Glutamatergic neuron (in vitro differentiated cells): ENCODE measurements at regions not wholly inside any gene's neighbourhood (a gene's known extent, or its start where the extent isn't known, plus 50 kb on each side); places are given as distances from the start of the nearest gene placed in this dataset.

Experiments used
- DNase-seq: peaks from one replicate; pipeline ENCODE4 v3.0.0; 2022
- H3K27ac Mint-ChIP-seq: one replicate; pipeline ENCODE4 v1.8.0; 2020; ENCODE audit warnings: mild to moderate bottlenecking, mixed read lengths, inconsistent platforms; ENCODE audit not compliant: unreplicated experiment
- H3K27me3 Mint-ChIP-seq: one replicate; pipeline ENCODE4 v1.8.0; 2020; ENCODE audit warnings: mild to moderate bottlenecking, moderate library complexity, mixed read lengths, inconsistent platforms; ENCODE audit not compliant: unreplicated experiment
- H3K36me3 Mint-ChIP-seq: one replicate; pipeline ENCODE4 v1.8.0; 2020; ENCODE audit warnings: mild to moderate bottlenecking, mixed read lengths, inconsistent platforms; ENCODE audit not compliant: unreplicated experiment
- H3K4me1 Mint-ChIP-seq: one replicate; pipeline ENCODE4 v1.8.0; 2020; ENCODE audit warnings: mild to moderate bottlenecking, low read depth, mixed read lengths, inconsistent platforms; ENCODE audit not compliant: unreplicated experiment
- H3K4me3 Mint-ChIP-seq: one replicate; pipeline ENCODE4 v1.8.0; 2020; ENCODE audit warnings: mild to moderate bottlenecking, mixed read lengths, inconsistent platforms; ENCODE audit not compliant: unreplicated experiment
- H3K9me3 Mint-ChIP-seq: one replicate; pipeline ENCODE4 v1.8.0; 2020; ENCODE audit warnings: mild to moderate bottlenecking, moderate library complexity, mixed read lengths, inconsistent platforms; ENCODE audit not compliant: unreplicated experiment
- TF ChIP-seq, protein P1 (sequence below): fragments of 200-600 bp; sonication (generic); IDR thresholded peaks from one replicate; pipeline ENCODE4 v1.5.0; 2021; ENCODE audit not compliant: partially characterized antibody, unreplicated experiment

DNA sequence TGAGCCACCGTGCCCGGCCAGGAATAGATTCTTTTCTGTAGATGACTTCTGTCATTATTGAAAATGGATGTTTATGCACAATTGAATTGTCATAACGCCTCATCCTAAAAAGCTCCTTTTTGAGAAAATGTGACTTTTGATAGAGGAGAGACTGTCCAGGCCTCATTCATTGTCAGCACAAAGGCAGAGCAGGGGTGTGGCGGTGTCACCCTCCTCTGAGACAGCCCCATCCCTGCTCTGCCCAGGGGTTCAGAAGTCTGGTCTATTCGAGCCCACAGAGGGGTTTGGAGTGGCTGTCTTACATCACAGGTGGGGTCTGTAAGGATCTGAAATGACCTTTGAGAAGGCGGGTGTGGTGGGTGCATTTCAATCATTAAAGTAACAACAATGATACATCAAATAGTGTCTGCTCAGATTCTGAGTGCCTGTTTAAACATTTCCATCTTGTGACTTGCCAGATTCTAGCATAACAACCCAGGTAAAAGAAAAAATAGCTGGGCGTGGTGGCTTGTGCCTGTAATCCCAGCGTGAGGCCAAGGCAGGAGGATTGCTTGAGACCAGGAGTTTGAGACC, 161.0 kb downstream of the SEC14L1 start:
- TF ChIP-seq, protein P1, sequence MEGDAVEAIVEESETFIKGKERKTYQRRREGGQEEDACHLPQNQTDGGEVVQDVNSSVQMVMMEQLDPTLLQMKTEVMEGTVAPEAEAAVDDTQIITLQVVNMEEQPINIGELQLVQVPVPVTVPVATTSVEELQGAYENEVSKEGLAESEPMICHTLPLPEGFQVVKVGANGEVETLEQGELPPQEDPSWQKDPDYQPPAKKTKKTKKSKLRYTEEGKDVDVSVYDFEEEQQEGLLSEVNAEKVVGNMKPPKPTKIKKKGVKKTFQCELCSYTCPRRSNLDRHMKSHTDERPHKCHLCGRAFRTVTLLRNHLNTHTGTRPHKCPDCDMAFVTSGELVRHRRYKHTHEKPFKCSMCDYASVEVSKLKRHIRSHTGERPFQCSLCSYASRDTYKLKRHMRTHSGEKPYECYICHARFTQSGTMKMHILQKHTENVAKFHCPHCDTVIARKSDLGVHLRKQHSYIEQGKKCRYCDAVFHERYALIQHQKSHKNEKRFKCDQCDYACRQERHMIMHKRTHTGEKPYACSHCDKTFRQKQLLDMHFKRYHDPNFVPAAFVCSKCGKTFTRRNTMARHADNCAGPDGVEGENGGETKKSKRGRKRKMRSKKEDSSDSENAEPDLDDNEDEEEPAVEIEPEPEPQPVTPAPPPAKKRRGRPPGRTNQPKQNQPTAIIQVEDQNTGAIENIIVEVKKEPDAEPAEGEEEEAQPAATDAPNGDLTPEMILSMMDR, result no peak
- peaks cover 4% of the 10 kb centered on the region for H3K27me3 Mint-ChIP-seq
- H3K4me1 Mint-ChIP-seq, result peaks cover 15% of the 10 kb centered on the region
- no peak for DNase-seq
- peaks cover 8% of the 10 kb centered on the region for H3K9me3 Mint-ChIP-seq
- H3K4me3 Mint-ChIP-seq, result no peak overlapping the region
- peaks cover 10% of the 10 kb centered on the region for H3K36me3 Mint-ChIP-seq
- no peak overlapping the region for H3K27ac Mint-ChIP-seq

DNA sequence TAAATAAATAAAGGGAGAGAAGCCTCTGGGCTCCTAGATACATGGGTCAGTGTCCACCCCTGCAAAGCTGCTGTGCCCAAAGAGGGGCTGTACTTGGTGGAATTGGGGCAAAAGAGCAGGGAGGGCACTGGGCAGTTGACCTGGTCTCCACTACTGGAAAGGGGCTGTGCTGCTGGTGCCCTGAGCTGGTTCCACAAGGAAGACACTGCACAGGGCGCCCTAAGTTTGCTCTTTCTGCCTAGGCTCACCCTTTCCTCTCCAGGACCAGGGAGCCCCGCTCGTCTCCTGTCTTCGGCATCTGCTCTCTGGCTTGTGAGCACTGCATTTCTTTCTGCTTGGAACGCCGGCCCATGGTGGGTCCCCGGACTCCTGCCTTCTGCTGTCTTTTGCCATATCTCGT, 161.9 kb downstream of the SEC14L1 start:
- peaks cover 7% of the 10 kb centered on the region for H3K9me3 Mint-ChIP-seq
- no peak overlapping the region for H3K27ac Mint-ChIP-seq
- H3K36me3 Mint-ChIP-seq, result peaks cover 8% of the 10 kb centered on the region
- H3K27me3 Mint-ChIP-seq, result peaks cover 4% of the 10 kb centered on the region
- no peak for DNase-seq
- peaks cover 15% of the 10 kb centered on the region for H3K4me1 Mint-ChIP-seq
- TF ChIP-seq, protein P1, result no peak
- no peak overlapping the region for H3K4me3 Mint-ChIP-seq

DNA sequence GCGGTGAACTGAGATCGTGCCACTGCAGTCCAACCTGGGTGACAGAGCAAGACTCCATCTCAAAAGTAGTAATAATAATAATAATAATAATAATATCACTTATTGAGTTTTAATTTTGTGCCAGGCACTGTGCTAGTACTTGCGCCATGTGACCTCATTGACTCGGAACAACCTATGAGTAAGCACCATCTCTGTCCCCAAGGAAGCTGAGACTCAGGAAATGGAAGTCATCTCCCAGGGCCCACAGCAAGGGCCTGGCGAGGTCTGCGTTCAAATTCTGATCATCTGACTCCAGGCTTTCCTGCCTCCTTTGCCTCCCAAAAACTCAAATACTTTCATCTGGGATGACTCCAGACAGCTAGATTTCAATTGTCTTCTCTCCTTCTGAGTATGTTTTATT, 162.9 kb downstream of the SEC14L1 start:
- no peak for DNase-seq
- Mint-ChIP-seq H3K4me3 (peak overlapping the region; percentile 47), H3K27me3 (peaks cover 4% of the 10 kb centered on the region), H3K36me3 (peaks cover 6% of the 10 kb centered on the region), H3K27ac (no peak overlapping the region), H3K9me3 (peaks cover 3% of the 10 kb centered on the region), H3K4me1 (peaks cover 15% of the 10 kb centered on the region)
- TF ChIP-seq, protein P1, result no peak

- TF ChIP-seq, protein P1, result no peak
- no peak for DNase-seq
- Mint-ChIP-seq H3K4me1 (peaks cover 15% of the 10 kb centered on the region), H3K9me3 (peaks cover 2% of the 10 kb centered on the region), H3K4me3 (peak overlapping the region; percentile 47), H3K27me3 (peaks cover 4% of the 10 kb centered on the region), H3K27ac (peak overlapping the region; percentile 72), H3K36me3 (peaks cover 2% of the 10 kb centered on the region)
Measured at GRCh38 chr17:77304051-77304745, 163.4 kb downstream of the SEC14L1 start.

- Mint-ChIP-seq H3K4me3 (no peak overlapping the region), H3K27ac (no peak overlapping the region), H3K36me3 (no peaks in the 10 kb centered on the region), H3K4me1 (peaks cover 17% of the 10 kb centered on the region), H3K9me3 (no peaks in the 10 kb centered on the region), H3K27me3 (peaks cover 6% of the 10 kb centered on the region)
- DNase-seq, result no peak
- TF ChIP-seq, protein P1, result no peak
Measured at GRCh38 chr17:77304746-77305473, 164.1 kb downstream of the SEC14L1 start.
